IMR-90 (cell line): ENCODE measurements at regions not wholly inside any gene's neighbourhood (a gene's known extent, or its start where the extent isn't known, plus 50 kb on each side); places are given as distances from the start of the nearest gene placed in this dataset.

ENCODE experiments used
- ATAC-seq: fragments of 200-7000 bp; cut with Tn5 transposase; 2 replicates; pipeline ENCODE4 v1.9.1; 2020; ENCODE audit warnings: low read depth, mild to moderate bottlenecking, moderate library complexity
- BruUV-seq: library from RNA; stranded (reverse); fragments of 400-500 nt; replicated peaks from 2 replicates; lab custom pipeline; 2021; lab: Mats Ljungman, UMichigan
- CTCF ChIA-PET: fragments of 300-600 bp; formaldehyde crosslinking; extraction: SDS; loops from one replicate; lab custom pipeline; 2021; ENCODE audit warnings: antibody characterized with exemption; lab: Yijun Ruan, JAX
- POLR2A ChIA-PET: fragments of 300-600 bp; sonication (Branson Sonifier 250); formaldehyde crosslinking; loops from one replicate; lab custom pipeline; 2022; ENCODE audit warnings: antibody characterized with exemption; ENCODE audit not compliant: unreplicated experiment; lab: Charles Lee
- DNase-seq: peaks from one replicate; pipeline ENCODE4 v3.0.0; 2013
- H2AFZ ChIP-seq: replicated peaks from 2 replicates; pipeline ENCODE3; 2013; ENCODE audit warnings: low read length, mild to moderate bottlenecking; ENCODE audit not compliant: poor library complexity
- H2AK5ac ChIP-seq: 2 replicates; pipeline ENCODE4 v1.6.1; 2013; ENCODE audit warnings: low read depth, low read length, inconsistent platforms
- H2AK9ac ChIP-seq: replicated peaks from 2 replicates; pipeline ENCODE3; 2013; ENCODE audit warnings: mild to moderate bottlenecking, low read depth, low read length, moderate library complexity; ENCODE audit not compliant: poor library complexity
- H2BK120ac ChIP-seq: 2 replicates; pipeline ENCODE4 v1.6.1; 2013; ENCODE audit warnings: low read depth, low read length, inconsistent platforms
- H2BK15ac ChIP-seq: 3 replicates; pipeline ENCODE4 v1.6.1; 2013; ENCODE audit warnings: low read depth, low read length, inconsistent platforms
- H2BK20ac ChIP-seq: 2 replicates; pipeline ENCODE4 v1.6.1; 2013; ENCODE audit warnings: low read depth, mild to moderate bottlenecking, inconsistent platforms, low read length, moderate library complexity
- H2BK5ac ChIP-seq: 2 replicates; pipeline ENCODE4 v1.6.1; 2013; ENCODE audit warnings: mild to moderate bottlenecking, low read depth, low read length, inconsistent platforms; ENCODE audit not compliant: poor library complexity, severe bottlenecking
- H3K14ac ChIP-seq: replicated peaks from 2 replicates; pipeline ENCODE4 v1.6.1; 2013; ENCODE audit warnings: low read depth, low read length, inconsistent platforms
- H3K18ac ChIP-seq: 2 replicates; pipeline ENCODE4 v1.6.1; 2013; ENCODE audit warnings: low read depth, low read length, control low read depth
- H3K23ac ChIP-seq: 2 replicates; pipeline ENCODE4 v1.6.1; 2013; ENCODE audit warnings: low read depth, low read length, inconsistent platforms
- H3K27ac ChIP-seq: 2 replicates; pipeline ENCODE4 v1.5.1; 2013; ENCODE audit warnings: mild to moderate bottlenecking, control low read depth, low read length; ENCODE audit not compliant: insufficient read depth
- H3K27me3 ChIP-seq: 2 replicates; pipeline ENCODE4 v1.6.1; 2013; ENCODE audit warnings: low read length; ENCODE audit not compliant: control insufficient read depth, insufficient read depth
- H3K36me3 ChIP-seq: 2 replicates; pipeline ENCODE4 v1.6.1; 2013; ENCODE audit warnings: low read length, mixed read lengths; ENCODE audit not compliant: control insufficient read depth, insufficient read depth
- H3K4ac ChIP-seq: 2 replicates; pipeline ENCODE4 v1.6.1; 2013; ENCODE audit warnings: low read depth, low read length, inconsistent platforms
- H3K4me1 ChIP-seq: 2 replicates; pipeline ENCODE4 v1.6.1; 2013; ENCODE audit warnings: low read length, mixed read lengths; ENCODE audit not compliant: control insufficient read depth, insufficient read depth
- H3K4me2 ChIP-seq: 2 replicates; pipeline ENCODE4 v1.6.1; 2013; ENCODE audit warnings: low read depth, mild to moderate bottlenecking, control low read depth, low read length, moderate library complexity
- H3K4me3 ChIP-seq: 2 replicates; pipeline ENCODE4 v1.5.1; 2013; ENCODE audit warnings: low read depth, mild to moderate bottlenecking, control low read depth, low read length, moderate library complexity; ENCODE audit not compliant: insufficient read depth
- H3K56ac ChIP-seq: 2 replicates; pipeline ENCODE4 v1.6.1; 2013; ENCODE audit warnings: low read length, inconsistent platforms; ENCODE audit not compliant: insufficient read depth; ENCODE audit errors: extremely low read depth
- H3K79me1 ChIP-seq, 2 experiments: 2 replicates each; pipeline ENCODE4 v1.6.1; 2013; ENCODE audit warnings: low read length in 2 of 2, inconsistent platforms in 1 of 2, low read depth in 1 of 2
- H3K9ac ChIP-seq: 2 replicates; pipeline ENCODE4 v1.6.1; 2013; ENCODE audit warnings: low read depth, low read length, control low read depth
- H3K9me1 ChIP-seq: 2 replicates; pipeline ENCODE4 v1.6.1; 2013; ENCODE audit warnings: low read length, inconsistent platforms; ENCODE audit not compliant: insufficient read depth
- H3K9me3 ChIP-seq: 2 replicates; pipeline ENCODE4 v1.6.1; 2013; ENCODE audit warnings: low read length; ENCODE audit not compliant: control insufficient read depth, insufficient read depth
- H4K20me1 ChIP-seq: 2 replicates; pipeline ENCODE4 v1.6.1; 2013; ENCODE audit warnings: low read length, inconsistent platforms; ENCODE audit not compliant: insufficient read depth
- H4K5ac ChIP-seq: 2 replicates; pipeline ENCODE4 v1.6.1; 2013; ENCODE audit warnings: mild to moderate bottlenecking, low read depth, low read length, control low read depth
- H4K8ac ChIP-seq, 2 experiments: 2 replicates each; pipeline ENCODE4 v1.6.1; 2013; ENCODE audit warnings: low read depth in 2 of 2, low read length in 2 of 2, control low read depth in 1 of 2, inconsistent platforms in 1 of 2
- H4K91ac ChIP-seq: 2 replicates; pipeline ENCODE4 v1.6.1; 2013; ENCODE audit warnings: low read depth, low read length, inconsistent platforms; ENCODE audit not compliant: insufficient read depth
- CTCF ChIP-seq: conservative IDR thresholded peaks from 2 replicates; pipeline ENCODE4 v1.5.1; 2012; ENCODE audit warnings: mild to moderate bottlenecking, low read depth, low read length, improper control_type of control experiment
- WGBS, 2 experiments: methylation state at CpG; one replicate each; pipeline versions ENCODE4 v1.1.5 to v1.1.7; 2013; ENCODE audit warnings: missing lambda C conversion rate in 2 of 2; ENCODE audit not compliant: insufficient read length in 1 of 2; ENCODE audit errors: extremely low coverage in 2 of 2; 5-methylcytosine and 5-hydroxymethylcytosine counted together
- dilution Hi-C: fragments of 300-500 bp; cut with HindIII; formaldehyde crosslinking; loops from one replicate; pipeline ENCODE4 v1.14.3; 2018; ENCODE audit warnings: low sequenced_read_pairs; ENCODE audit not compliant: unreplicated experiment
- in situ Hi-C: fragments of 300-500 bp; cut with MboI; formaldehyde crosslinking; loops from 3 replicates; pipeline ENCODE4 v1.14.3; 2019; ENCODE audit warnings: low sequenced_read_pairs, inconsistent platforms, mixed read lengths
- intact Hi-C: fragments of 100-400 bp; cut with micrococcal nuclease; formaldehyde crosslinking; loops from 2 replicates; pipeline ENCODE4 v1.10.0; 2022

DNA sequence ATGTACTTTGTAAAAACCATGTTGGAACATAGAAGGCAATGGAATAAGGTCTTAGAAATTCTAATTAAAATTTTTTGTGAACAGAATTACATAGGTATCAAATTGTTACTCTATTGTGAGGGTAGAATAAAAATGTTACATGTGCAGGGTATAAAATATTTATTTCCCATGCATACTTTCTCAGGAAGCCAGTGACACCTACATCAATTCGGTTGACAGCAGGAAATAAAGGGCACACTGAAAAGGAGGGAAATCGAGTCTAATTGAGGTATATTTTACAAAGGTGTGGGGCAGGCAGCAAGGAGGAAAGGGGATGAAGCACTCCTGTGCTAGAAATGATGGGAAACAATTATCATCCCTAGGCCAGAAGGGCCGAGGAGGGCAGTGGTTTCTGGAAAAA, 244.9 kb downstream of the C7orf25 start:
- Histone ChIP-seq H2BK5ac (no peak overlapping the region), H2AK5ac (no peak overlapping the region), H4K20me1 (no peaks in the 10 kb centered on the region), H4K5ac (no peak overlapping the region), H4K91ac (no peak overlapping the region), H2AFZ (no peak overlapping the region), H3K4me1 (no peaks in the 10 kb centered on the region), H3K4me2 (no peak overlapping the region), H3K36me3 (no peaks in the 10 kb centered on the region), H3K27ac (no peak overlapping the region), H3K4me3 (no peak overlapping the region), H3K23ac (no peak overlapping the region), H2BK120ac (no peak overlapping the region), H3K18ac (no peak overlapping the region), H2BK20ac (no peak overlapping the region), H2AK9ac (no peak overlapping the region), H3K9ac (no peak overlapping the region), H3K4ac (no peak overlapping the region), H3K14ac (no peak overlapping the region), H2BK15ac (no peak overlapping the region), H4K8ac (no peak overlapping the region), H3K9me1 (no peaks in the 10 kb centered on the region), H3K9me3 (no peaks in the 10 kb centered on the region), H3K27me3 (no peaks in the 10 kb centered on the region), H3K79me1 (no peaks in the 10 kb centered on the region), H3K56ac (no peak overlapping the region)
- dilution Hi-C loops (no loop called here), intact Hi-C loops (no loop called here), in situ Hi-C loops (no loop called here)
- no peak for TF ChIP-seq CTCF
- ATAC-seq (no peak), DNase-seq (no peak)
- POLR2A ChIA-PET: no interaction called here
- WGBS, 2 experiments: no CpG with 5 or more reads among the region's 3 CpGs
- BruUV-seq: no TSS peak
- CTCF ChIA-PET: no interaction called here
